IMR-90 (cell line): ENCODE measurements at regions not wholly inside any gene's neighbourhood (a gene's known extent, or its start where the extent isn't known, plus 50 kb on each side); places are given as distances from the start of the nearest gene placed in this dataset.

Experiments
- ATAC-seq: fragments of 200-7000 bp; cut with Tn5 transposase; 2 replicates; pipeline ENCODE4 v1.9.1; 2020; ENCODE audit warnings: low read depth, mild to moderate bottlenecking, moderate library complexity
- BruUV-seq: library from RNA; stranded (reverse); fragments of 400-500 nt; replicated peaks from 2 replicates; lab custom pipeline; 2021; lab: Mats Ljungman, UMichigan
- CTCF ChIA-PET: fragments of 300-600 bp; formaldehyde crosslinking; extraction: SDS; loops from one replicate; lab custom pipeline; 2021; ENCODE audit warnings: antibody characterized with exemption; lab: Yijun Ruan, JAX
- POLR2A ChIA-PET: fragments of 300-600 bp; sonication (Branson Sonifier 250); formaldehyde crosslinking; loops from one replicate; lab custom pipeline; 2022; ENCODE audit warnings: antibody characterized with exemption; ENCODE audit not compliant: unreplicated experiment; lab: Charles Lee
- DNase-seq: peaks from one replicate; pipeline ENCODE4 v3.0.0; 2013
- H2AFZ ChIP-seq: replicated peaks from 2 replicates; pipeline ENCODE3; 2013; ENCODE audit warnings: low read length, mild to moderate bottlenecking; ENCODE audit not compliant: poor library complexity
- H2AK5ac ChIP-seq: 2 replicates; pipeline ENCODE4 v1.6.1; 2013; ENCODE audit warnings: low read depth, low read length, inconsistent platforms
- H2AK9ac ChIP-seq: replicated peaks from 2 replicates; pipeline ENCODE3; 2013; ENCODE audit warnings: mild to moderate bottlenecking, low read depth, low read length, moderate library complexity; ENCODE audit not compliant: poor library complexity
- H2BK120ac ChIP-seq: 2 replicates; pipeline ENCODE4 v1.6.1; 2013; ENCODE audit warnings: low read depth, low read length, inconsistent platforms
- H2BK15ac ChIP-seq: 3 replicates; pipeline ENCODE4 v1.6.1; 2013; ENCODE audit warnings: low read depth, low read length, inconsistent platforms
- H2BK20ac ChIP-seq: 2 replicates; pipeline ENCODE4 v1.6.1; 2013; ENCODE audit warnings: low read depth, mild to moderate bottlenecking, inconsistent platforms, low read length, moderate library complexity
- H2BK5ac ChIP-seq: 2 replicates; pipeline ENCODE4 v1.6.1; 2013; ENCODE audit warnings: mild to moderate bottlenecking, low read depth, low read length, inconsistent platforms; ENCODE audit not compliant: poor library complexity, severe bottlenecking
- H3K14ac ChIP-seq: replicated peaks from 2 replicates; pipeline ENCODE4 v1.6.1; 2013; ENCODE audit warnings: low read depth, low read length, inconsistent platforms
- H3K18ac ChIP-seq: 2 replicates; pipeline ENCODE4 v1.6.1; 2013; ENCODE audit warnings: low read depth, low read length, control low read depth
- H3K23ac ChIP-seq: 2 replicates; pipeline ENCODE4 v1.6.1; 2013; ENCODE audit warnings: low read depth, low read length, inconsistent platforms
- H3K27ac ChIP-seq: 2 replicates; pipeline ENCODE4 v1.5.1; 2013; ENCODE audit warnings: mild to moderate bottlenecking, control low read depth, low read length; ENCODE audit not compliant: insufficient read depth
- H3K27me3 ChIP-seq: 2 replicates; pipeline ENCODE4 v1.6.1; 2013; ENCODE audit warnings: low read length; ENCODE audit not compliant: control insufficient read depth, insufficient read depth
- H3K36me3 ChIP-seq: 2 replicates; pipeline ENCODE4 v1.6.1; 2013; ENCODE audit warnings: low read length, mixed read lengths; ENCODE audit not compliant: control insufficient read depth, insufficient read depth
- H3K4ac ChIP-seq: 2 replicates; pipeline ENCODE4 v1.6.1; 2013; ENCODE audit warnings: low read depth, low read length, inconsistent platforms
- H3K4me1 ChIP-seq: 2 replicates; pipeline ENCODE4 v1.6.1; 2013; ENCODE audit warnings: low read length, mixed read lengths; ENCODE audit not compliant: control insufficient read depth, insufficient read depth
- H3K4me2 ChIP-seq: 2 replicates; pipeline ENCODE4 v1.6.1; 2013; ENCODE audit warnings: low read depth, mild to moderate bottlenecking, control low read depth, low read length, moderate library complexity
- H3K4me3 ChIP-seq: 2 replicates; pipeline ENCODE4 v1.5.1; 2013; ENCODE audit warnings: low read depth, mild to moderate bottlenecking, control low read depth, low read length, moderate library complexity; ENCODE audit not compliant: insufficient read depth
- H3K56ac ChIP-seq: 2 replicates; pipeline ENCODE4 v1.6.1; 2013; ENCODE audit warnings: low read length, inconsistent platforms; ENCODE audit not compliant: insufficient read depth; ENCODE audit errors: extremely low read depth
- H3K79me1 ChIP-seq, 2 experiments: 2 replicates each; pipeline ENCODE4 v1.6.1; 2013; ENCODE audit warnings: low read length in 2 of 2, inconsistent platforms in 1 of 2, low read depth in 1 of 2
- H3K9ac ChIP-seq: 2 replicates; pipeline ENCODE4 v1.6.1; 2013; ENCODE audit warnings: low read depth, low read length, control low read depth
- H3K9me1 ChIP-seq: 2 replicates; pipeline ENCODE4 v1.6.1; 2013; ENCODE audit warnings: low read length, inconsistent platforms; ENCODE audit not compliant: insufficient read depth
- H3K9me3 ChIP-seq: 2 replicates; pipeline ENCODE4 v1.6.1; 2013; ENCODE audit warnings: low read length; ENCODE audit not compliant: control insufficient read depth, insufficient read depth
- H4K20me1 ChIP-seq: 2 replicates; pipeline ENCODE4 v1.6.1; 2013; ENCODE audit warnings: low read length, inconsistent platforms; ENCODE audit not compliant: insufficient read depth
- H4K5ac ChIP-seq: 2 replicates; pipeline ENCODE4 v1.6.1; 2013; ENCODE audit warnings: mild to moderate bottlenecking, low read depth, low read length, control low read depth
- H4K8ac ChIP-seq, 2 experiments: 2 replicates each; pipeline ENCODE4 v1.6.1; 2013; ENCODE audit warnings: low read depth in 2 of 2, low read length in 2 of 2, control low read depth in 1 of 2, inconsistent platforms in 1 of 2
- H4K91ac ChIP-seq: 2 replicates; pipeline ENCODE4 v1.6.1; 2013; ENCODE audit warnings: low read depth, low read length, inconsistent platforms; ENCODE audit not compliant: insufficient read depth
- BHLHE40 ChIP-seq: fragments of 150-350 bp; IDR thresholded peaks from 2 replicates; pipeline ENCODE4 v1.6.1; 2016; ENCODE audit warnings: mild to moderate bottlenecking, low read depth, low read length
- CEBPB ChIP-seq: IDR thresholded peaks from 2 replicates; pipeline ENCODE4 v1.6.1; 2012; ENCODE audit warnings: low read depth, low read length, improper control_type of control experiment
- CHD1 ChIP-seq: IDR thresholded peaks from 2 replicates; pipeline ENCODE4 v1.6.1; 2012; ENCODE audit warnings: low read depth, low read length, improper control_type of control experiment
- CTCF ChIP-seq: conservative IDR thresholded peaks from 2 replicates; pipeline ENCODE4 v1.5.1; 2012; ENCODE audit warnings: mild to moderate bottlenecking, low read depth, low read length, improper control_type of control experiment
- ELK1 ChIP-seq: fragments of 150-350 bp; IDR thresholded peaks from 2 replicates; pipeline ENCODE4 v1.6.1; 2016; ENCODE audit warnings: low read depth, mild to moderate bottlenecking, low read length, moderate library complexity, borderline replicate concordance
- FOS ChIP-seq: fragments of 150-350 bp; IDR thresholded peaks from 2 replicates; pipeline ENCODE4 v1.6.1; 2016; ENCODE audit warnings: low read depth, low read length
- MAFK ChIP-seq: IDR thresholded peaks from 2 replicates; pipeline ENCODE4 v1.6.1; 2012; ENCODE audit warnings: low read depth, low read length, improper control_type of control experiment
- MAZ ChIP-seq: IDR thresholded peaks from 2 replicates; pipeline ENCODE4 v1.6.1; 2012; ENCODE audit warnings: low read depth, mild to moderate bottlenecking, low read length, improper control_type of control experiment, moderate library complexity, borderline replicate concordance
- MXI1 ChIP-seq: IDR thresholded peaks from 2 replicates; pipeline ENCODE4 v1.6.1; 2012; ENCODE audit warnings: low read depth, mild to moderate bottlenecking, low read length, moderate library complexity, borderline replicate concordance
- NFE2L2 ChIP-seq: fragments of 150-350 bp; IDR thresholded peaks from 2 replicates; pipeline ENCODE4 v1.6.1; 2016; ENCODE audit warnings: low read depth, mild to moderate bottlenecking, low read length
- POLR2A ChIP-seq: IDR thresholded peaks from 2 replicates; pipeline ENCODE4 v1.6.1; 2012; ENCODE audit warnings: mild to moderate bottlenecking, low read depth, low read length
- RAD21 ChIP-seq: IDR thresholded peaks from 2 replicates; pipeline ENCODE4 v1.6.1; 2012; ENCODE audit warnings: low read length, improper control_type of control experiment
- RCOR1 ChIP-seq: IDR thresholded peaks from 2 replicates; pipeline ENCODE4 v1.6.1; 2012; ENCODE audit warnings: mild to moderate bottlenecking, low read length, improper control_type of control experiment; ENCODE audit not compliant: insufficient replicate concordance
- RFX5 ChIP-seq: IDR thresholded peaks from 2 replicates; pipeline ENCODE4 v1.8.0; 2012; ENCODE audit warnings: low read depth, mild to moderate bottlenecking, low read length, moderate library complexity
- SMC3 ChIP-seq: fragments of 150-350 bp; IDR thresholded peaks from 2 replicates; pipeline ENCODE4 v1.6.1; 2016; ENCODE audit warnings: low read depth, mild to moderate bottlenecking, antibody characterized with exemption, low read length, moderate library complexity
- WGBS, 2 experiments: methylation state at CpG; one replicate each; pipeline versions ENCODE4 v1.1.5 to v1.1.7; 2013; ENCODE audit warnings: missing lambda C conversion rate in 2 of 2; ENCODE audit not compliant: insufficient read length in 1 of 2; ENCODE audit errors: extremely low coverage in 2 of 2; 5-methylcytosine and 5-hydroxymethylcytosine counted together
- dilution Hi-C: fragments of 300-500 bp; cut with HindIII; formaldehyde crosslinking; loops from one replicate; pipeline ENCODE4 v1.14.3; 2018; ENCODE audit warnings: low sequenced_read_pairs; ENCODE audit not compliant: unreplicated experiment
- in situ Hi-C: fragments of 300-500 bp; cut with MboI; formaldehyde crosslinking; loops from 3 replicates; pipeline ENCODE4 v1.14.3; 2019; ENCODE audit warnings: low sequenced_read_pairs, inconsistent platforms, mixed read lengths
- intact Hi-C: fragments of 100-400 bp; cut with micrococcal nuclease; formaldehyde crosslinking; loops from 2 replicates; pipeline ENCODE4 v1.10.0; 2022
- TF ChIP-seq, protein P1 (sequence below): fragments of 150-350 bp; IDR thresholded peaks from 2 replicates; pipeline ENCODE4 v1.6.1; 2017; ENCODE audit warnings: mild to moderate bottlenecking, antibody characterized with exemption, low read length, low read depth

DNA sequence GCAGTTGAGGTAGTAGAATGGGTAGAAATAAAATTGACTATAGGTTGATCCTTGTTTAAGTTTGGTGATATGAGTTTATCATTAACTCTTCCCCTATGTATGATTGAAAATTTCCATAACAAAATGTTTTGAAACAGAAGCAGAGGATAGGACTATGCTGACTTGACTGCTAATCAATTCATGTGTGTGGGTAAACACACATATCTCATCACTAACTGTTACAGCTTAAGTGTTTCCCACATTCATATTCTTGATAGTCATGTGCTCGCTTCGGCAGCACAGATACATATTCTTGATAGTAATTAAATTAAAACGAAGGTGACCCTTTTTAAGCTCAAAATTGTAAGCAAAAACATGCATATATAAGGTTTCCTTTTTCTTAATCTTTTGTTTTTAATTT, 68.2 kb upstream of the SAMSN1 start:
- Histone ChIP-seq H3K14ac (no peak overlapping the region), H3K27me3 (no peaks in the 10 kb centered on the region), H4K8ac (no peak overlapping the region), H2BK15ac (no peak overlapping the region), H3K4me1 (no peaks in the 10 kb centered on the region), H2AK5ac (no peak overlapping the region), H2BK120ac (no peak overlapping the region), H2AFZ (no peak overlapping the region), H2AK9ac (no peak overlapping the region), H3K9me1 (no peaks in the 10 kb centered on the region), H4K5ac (no peak overlapping the region), H2BK20ac (no peak overlapping the region), H3K9ac (no peak overlapping the region), H4K20me1 (no peaks in the 10 kb centered on the region), H3K4me2 (no peak overlapping the region), H4K91ac (no peak overlapping the region), H3K27ac (no peak overlapping the region), H3K36me3 (no peaks in the 10 kb centered on the region), H3K56ac (no peak overlapping the region), H3K23ac (no peak overlapping the region), H3K4me3 (no peak overlapping the region), H3K9me3 (no peaks in the 10 kb centered on the region; the same call in 1 of the 2 replicates), H3K4ac (no peak overlapping the region), H2BK5ac (no peak overlapping the region), H3K18ac (no peak overlapping the region), H3K79me1 (no peaks in the 10 kb centered on the region)
- no TSS peak for BruUV-seq
- dilution Hi-C loops, result no loop called here
- ChIA-PET POLR2A (no interaction called here), CTCF (no interaction called here)
- WGBS, 2 experiments, result no CpG with 5 or more reads among the region's 3 CpGs
- DNase-seq, result no peak
- TF ChIP-seq RAD21, result no peak
- no peak for TF ChIP-seq SMC3
- TF ChIP-seq, protein P1, sequence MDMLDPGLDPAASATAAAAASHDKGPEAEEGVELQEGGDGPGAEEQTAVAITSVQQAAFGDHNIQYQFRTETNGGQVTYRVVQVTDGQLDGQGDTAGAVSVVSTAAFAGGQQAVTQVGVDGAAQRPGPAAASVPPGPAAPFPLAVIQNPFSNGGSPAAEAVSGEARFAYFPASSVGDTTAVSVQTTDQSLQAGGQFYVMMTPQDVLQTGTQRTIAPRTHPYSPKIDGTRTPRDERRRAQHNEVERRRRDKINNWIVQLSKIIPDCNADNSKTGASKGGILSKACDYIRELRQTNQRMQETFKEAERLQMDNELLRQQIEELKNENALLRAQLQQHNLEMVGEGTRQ, result no peak
- TF ChIP-seq NFE2L2, result no peak
- no peak for TF ChIP-seq RFX5
- no peak for TF ChIP-seq MXI1
- TF ChIP-seq RCOR1, result no peak
- TF ChIP-seq CTCF, result no peak
- TF ChIP-seq BHLHE40, result no peak
- no peak for TF ChIP-seq MAFK
- TF ChIP-seq FOS, result no peak
- no peak for TF ChIP-seq ELK1
- TF ChIP-seq CHD1, result no peak
- TF ChIP-seq MAZ, result no peak
- no peak for TF ChIP-seq CEBPB
- no peak for TF ChIP-seq POLR2A
- in situ Hi-C loops, result no loop called here
- ATAC-seq, result no peak
- intact Hi-C loops, result no loop called here
